Thyroid gland (tissue), 4 donors: ENCODE measurements at regions not wholly inside any gene's neighbourhood (a gene's known extent, or its start where the extent isn't known, plus 50 kb on each side); places are given as distances from the start of the nearest gene placed in this dataset.

Source experiments
- DNase-seq, 2 donors: peaks; one replicate each; pipeline ENCODE4 v3.0.0-alpha.2; 2019
- H3K27ac ChIP-seq, 3 donors: fragments of 200-600 bp; sonication (generic); 1 replicate in 2 of 3; 2 replicates in 1 of 3; pipeline ENCODE4 v1.5.1; 2016 to 2019; ENCODE audit warnings: mild to moderate bottlenecking in 1 of 3, moderate library complexity in 1 of 3
- H3K27me3 ChIP-seq: fragments of 200-600 bp; sonication (generic); one replicate; pipeline ENCODE4 v1.5.1; 2019
- H3K36me3 ChIP-seq, 2 donors: fragments of 200-600 bp; sonication (generic); one replicate each; pipeline ENCODE4 v1.5.1; 2016 to 2019
- H3K4me1 ChIP-seq, 2 donors: fragments of 200-600 bp; sonication (generic); one replicate each; pipeline ENCODE4 v1.5.1; 2017 to 2019
- H3K4me3 ChIP-seq, 3 donors: fragments of 200-600 bp; sonication (generic); replicated peaks in 1 of 3; 1 replicate in 2 of 3; 2 replicates in 1 of 3; pipeline ENCODE4 v1.5.1; 2016; ENCODE audit warnings: mild to moderate bottlenecking in 1 of 3
- H3K9me3 ChIP-seq: fragments of 200-600 bp; sonication (generic); one replicate; pipeline ENCODE4 v1.5.1; 2017
- POLR2A ChIP-seq, 2 donors: fragments of 450-650 bp; IDR thresholded peaks; one replicate each; pipeline ENCODE4 v1.6.1; 2017; ENCODE audit warnings: antibody characterized with exemption in 2 of 2, mild to moderate bottlenecking in 2 of 2, moderate library complexity in 1 of 2
- WGBS, 2 donors: methylation state at CpG; one replicate each; pipeline ENCODE4 v1.1.5; 2017; 5-methylcytosine and 5-hydroxymethylcytosine counted together
- intact Hi-C: fragments of 100-400 bp; cut with DNase I; formaldehyde crosslinking; loops from one replicate; pipeline ENCODE4 v1.15.1; 2023
- TF ChIP-seq, protein P1 (sequence below), 6 experiments: fragments of 200-600 bp in 3 of 6; fragments of 450-650 bp in 3 of 6; sonication (generic) in 3 of 6; IDR thresholded peaks; one replicate each; pipeline ENCODE4 v1.5.1; 2016 to 2019; ENCODE audit warnings: antibody characterized with exemption in 6 of 6, mild to moderate bottlenecking in 2 of 6, inconsistent platforms in 1 of 6, moderate library complexity in 1 of 6

DNA sequence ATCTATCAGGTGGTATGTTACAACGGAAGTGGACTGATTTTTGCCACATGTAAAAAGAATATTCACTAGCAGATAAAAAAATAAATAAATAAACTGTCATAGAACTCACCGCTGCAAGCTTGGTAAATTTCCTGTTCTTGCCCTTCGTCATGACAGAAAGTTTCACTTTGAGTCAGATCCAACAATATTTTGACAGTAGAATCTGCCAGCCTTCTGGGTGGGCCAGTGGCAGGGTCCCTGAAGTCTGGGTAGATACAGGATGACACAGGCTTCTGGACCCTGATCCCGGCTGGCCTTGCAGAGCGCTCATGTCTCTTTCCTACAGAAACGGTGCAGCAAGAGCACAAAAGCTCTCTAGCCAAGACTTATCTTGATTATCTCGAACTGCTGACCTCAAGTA is 97.8 kb upstream of the PMAIP1 start:
- H3K4me3 ChIP-seq: no peak overlapping the region
- no peaks in the 10 kb centered on the region for H3K36me3 ChIP-seq
- H3K4me1 ChIP-seq: no peaks in the 10 kb centered on the region
- H3K27ac ChIP-seq: no peak overlapping the region
- TF ChIP-seq, protein P1, sequence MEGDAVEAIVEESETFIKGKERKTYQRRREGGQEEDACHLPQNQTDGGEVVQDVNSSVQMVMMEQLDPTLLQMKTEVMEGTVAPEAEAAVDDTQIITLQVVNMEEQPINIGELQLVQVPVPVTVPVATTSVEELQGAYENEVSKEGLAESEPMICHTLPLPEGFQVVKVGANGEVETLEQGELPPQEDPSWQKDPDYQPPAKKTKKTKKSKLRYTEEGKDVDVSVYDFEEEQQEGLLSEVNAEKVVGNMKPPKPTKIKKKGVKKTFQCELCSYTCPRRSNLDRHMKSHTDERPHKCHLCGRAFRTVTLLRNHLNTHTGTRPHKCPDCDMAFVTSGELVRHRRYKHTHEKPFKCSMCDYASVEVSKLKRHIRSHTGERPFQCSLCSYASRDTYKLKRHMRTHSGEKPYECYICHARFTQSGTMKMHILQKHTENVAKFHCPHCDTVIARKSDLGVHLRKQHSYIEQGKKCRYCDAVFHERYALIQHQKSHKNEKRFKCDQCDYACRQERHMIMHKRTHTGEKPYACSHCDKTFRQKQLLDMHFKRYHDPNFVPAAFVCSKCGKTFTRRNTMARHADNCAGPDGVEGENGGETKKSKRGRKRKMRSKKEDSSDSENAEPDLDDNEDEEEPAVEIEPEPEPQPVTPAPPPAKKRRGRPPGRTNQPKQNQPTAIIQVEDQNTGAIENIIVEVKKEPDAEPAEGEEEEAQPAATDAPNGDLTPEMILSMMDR (IDR thresholded peaks at IDR 0.05): no peak
- DNase-seq: no peak
- H3K27me3 ChIP-seq: no peaks in the 10 kb centered on the region
- WGBS, 2 donors: 70 to 80% methylated on average over 7 of the region's 7 CpGs
- no peaks in the 10 kb centered on the region for H3K9me3 ChIP-seq
- intact Hi-C loops: no loop called here

DNA sequence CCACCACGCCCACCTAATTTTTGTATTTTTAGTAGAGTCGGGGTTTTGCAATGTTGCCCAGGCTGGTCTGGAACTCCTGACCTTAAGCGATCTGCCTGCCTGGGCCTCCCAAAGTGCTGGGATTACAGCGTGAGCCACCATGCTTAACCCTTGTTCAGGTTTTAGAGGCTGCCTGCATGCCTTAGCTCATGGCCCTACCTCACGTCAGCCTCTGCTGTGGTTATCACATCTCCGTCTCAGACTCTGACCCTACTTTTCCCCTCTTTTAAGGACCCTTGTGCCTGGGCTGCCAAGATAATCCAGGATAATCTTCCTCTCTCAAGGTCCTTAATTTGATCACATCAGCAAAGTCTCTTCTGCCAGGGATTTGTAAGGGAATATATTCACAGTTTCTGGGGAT is 98.2 kb upstream of the PMAIP1 start:
- Histone ChIP-seq H3K27ac (no peak overlapping the region), H3K4me3 (no peak overlapping the region), H3K27me3 (no peaks in the 10 kb centered on the region), H3K9me3 (no peaks in the 10 kb centered on the region), H3K36me3 (no peaks in the 10 kb centered on the region), H3K4me1 (no peaks in the 10 kb centered on the region)
- DNase-seq: no peak
- intact Hi-C loops: no loop called here
- no peak for TF ChIP-seq POLR2A (IDR thresholded peaks at IDR 0.05)
- TF ChIP-seq, protein P1 (IDR thresholded peaks at IDR 0.05): no peak
- WGBS, 2 donors: 89 to 91% methylated on average over 6 of the region's 6 CpGs

DNA sequence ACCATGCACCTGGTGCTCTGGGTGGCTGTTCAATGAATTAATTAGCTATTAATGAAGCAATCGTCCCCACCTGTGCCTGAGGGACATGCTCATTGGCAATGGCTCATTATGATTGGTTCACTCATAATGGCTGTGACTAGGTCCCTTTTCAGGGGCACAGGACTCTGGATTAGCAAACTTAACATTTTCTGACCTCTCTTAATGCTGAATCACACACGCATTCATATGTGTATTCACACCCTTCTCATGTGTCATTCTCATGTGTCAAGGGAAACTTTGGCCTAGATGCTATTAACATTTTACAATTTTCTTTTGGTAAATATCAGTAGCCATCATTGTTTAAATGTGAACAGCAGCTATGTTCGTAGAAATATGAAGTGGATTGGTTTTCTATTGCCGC is 98.9 kb upstream of the PMAIP1 start:
- 82 to 94% methylated on average over 4 of the region's 4 CpGs for WGBS, 2 donors
- intact Hi-C loops: no loop called here
- no peak overlapping the region for H3K27ac ChIP-seq

DNA sequence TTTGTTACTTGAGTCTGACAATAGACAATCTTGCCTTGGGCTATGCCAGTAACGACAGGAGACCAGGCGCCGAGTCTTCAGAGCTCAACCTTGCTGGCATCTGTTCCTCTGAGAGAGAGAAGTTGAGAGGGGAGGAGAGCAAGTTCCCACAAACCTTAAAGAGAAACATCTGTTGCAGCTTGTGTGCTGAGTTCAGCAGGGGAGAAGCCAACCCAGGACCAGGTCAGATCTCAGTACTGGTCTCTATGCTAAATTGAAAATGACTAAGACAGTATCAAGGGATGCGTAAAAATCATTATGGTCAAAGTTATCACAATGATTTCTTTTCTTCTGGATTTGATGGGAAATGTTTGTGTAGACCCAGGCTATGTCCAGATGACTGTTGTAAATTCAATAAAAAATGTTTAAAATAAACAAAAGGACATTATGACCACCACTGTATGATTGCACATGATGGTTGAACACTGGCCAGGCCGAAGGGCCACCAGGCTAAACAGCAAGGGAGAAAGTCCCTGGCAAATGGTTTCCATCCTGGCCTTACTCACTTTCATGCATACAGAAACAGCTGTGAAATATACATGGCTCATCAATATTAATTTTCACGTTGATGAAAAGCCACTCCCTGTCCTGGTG is 100.3 kb upstream of the PMAIP1 start:
- TF ChIP-seq, protein P1 (IDR thresholded peaks at IDR 0.05): no peak
- TF ChIP-seq POLR2A (IDR thresholded peaks at IDR 0.05): no peak
- Histone ChIP-seq H3K27ac (no peak overlapping the region), H3K27me3 (no peaks in the 10 kb centered on the region), H3K9me3 (no peaks in the 10 kb centered on the region), H3K4me3 (no peak overlapping the region), H3K36me3 (no peaks in the 10 kb centered on the region), H3K4me1 (no peaks in the 10 kb centered on the region)
- DNase-seq: no peak
- intact Hi-C loops: no loop called here
- WGBS, 2 donors: 73 to 77% methylated on average over 6 of the region's 6 CpGs

More for the DNA sequence above, 98.9 kb upstream of the PMAIP1 start:
- no peak for DNase-seq
- Histone ChIP-seq H3K4me1 (no peaks in the 10 kb centered on the region), H3K27me3 (no peaks in the 10 kb centered on the region), H3K9me3 (no peaks in the 10 kb centered on the region), H3K36me3 (no peaks in the 10 kb centered on the region), H3K4me3 (no peak overlapping the region)
- TF ChIP-seq POLR2A (IDR thresholded peaks at IDR 0.05): no peak
- TF ChIP-seq, protein P1 (IDR thresholded peaks at IDR 0.05): no peak

DNA sequence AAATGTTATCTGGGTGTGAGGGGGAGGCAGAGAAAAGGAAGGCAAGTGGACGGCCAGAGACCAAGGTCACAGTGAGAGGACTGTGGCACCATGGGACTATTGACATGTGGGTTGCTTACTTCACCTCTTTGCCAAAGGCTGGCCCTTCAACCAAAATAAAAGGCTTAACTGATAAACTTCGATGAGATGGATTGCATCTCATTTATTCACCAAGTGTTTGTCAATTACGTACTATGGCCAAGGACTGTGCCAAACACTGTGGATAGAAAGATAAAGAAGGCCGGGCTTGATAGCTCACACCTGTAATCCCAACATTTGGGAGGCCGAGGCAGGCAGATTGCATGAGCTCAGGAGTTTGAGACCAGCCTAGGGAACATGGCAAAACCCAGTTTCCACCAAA is 98.7 kb upstream of the CCBE1 start:
- no peak for DNase-seq
- 90 to 91% methylated on average over 5 of the region's 5 CpGs for WGBS, 2 donors
- no peaks in the 10 kb centered on the region for H3K27me3 ChIP-seq
- TF ChIP-seq, protein P1 (IDR thresholded peaks at IDR 0.05): no peak
- no peak for TF ChIP-seq POLR2A (IDR thresholded peaks at IDR 0.05)
- H3K27ac ChIP-seq: no peak overlapping the region
- intact Hi-C loops: no loop called here
- no peaks in the 10 kb centered on the region for H3K36me3 ChIP-seq
- no peak overlapping the region for H3K4me3 ChIP-seq
- H3K9me3 ChIP-seq: no peaks in the 10 kb centered on the region
- H3K4me1 ChIP-seq: no peaks in the 10 kb centered on the region
